Right lobe of liver (tissue), 6 donors: ENCODE measurements at regions not wholly inside any gene's neighbourhood (a gene's known extent, or its start where the extent isn't known, plus 50 kb on each side); places are given as distances from the start of the nearest gene placed in this dataset.

Source experiments
- ATAC-seq, 4 donors: fragments of 200-7000 bp; cut with Tn5 transposase; one replicate each; pipeline ENCODE4 v1.9.1; 2020; ENCODE audit warnings: mild to moderate bottlenecking in 4 of 4, moderate library complexity in 4 of 4
- DNase-seq, 3 donors: peaks; one replicate each; pipeline ENCODE4 v3.0.0-alpha.2; 2020
- H3K27ac ChIP-seq, 3 donors: fragments of 200-600 bp; one replicate each; pipeline ENCODE4 v1.8.0; 2022
- H3K27me3 ChIP-seq, 2 donors: fragments of 200-600 bp; one replicate each; pipeline ENCODE4 v1.8.0; 2022
- H3K36me3 ChIP-seq, 4 donors: fragments of 200-600 bp; sonication (generic) in 1 of 4; one replicate each; pipeline versions ENCODE4 v1.5.1 to v1.8.0; 2017 to 2022; ENCODE audit warnings: control low read depth in 1 of 4
- H3K4me1 ChIP-seq, 4 donors: fragments of 200-600 bp; sonication (generic) in 1 of 4; one replicate each; pipeline versions ENCODE4 v1.5.1 to v1.8.0; 2017 to 2022; ENCODE audit warnings: control low read depth in 1 of 4
- H3K4me3 ChIP-seq, 3 donors: fragments of 200-600 bp; one replicate each; pipeline ENCODE4 v1.8.0; 2022
- H3K9me3 ChIP-seq, 4 donors: fragments of 200-600 bp; sonication (generic) in 1 of 4; one replicate each; pipeline versions ENCODE4 v1.5.1 to v1.8.0; 2017 to 2022; ENCODE audit warnings: control low read depth in 1 of 4
- CTCF ChIP-seq, 4 donors: fragments of 200-600 bp in 3 of 4; fragments of 450-650 bp in 1 of 4; IDR thresholded peaks; one replicate each; pipeline versions ENCODE4 v1.5.1 to v1.8.0; 2016 to 2022; ENCODE audit warnings: antibody characterized with exemption in 4 of 4, mild to moderate bottlenecking in 2 of 4
- POLR2A ChIP-seq: fragments of 450-650 bp; IDR thresholded peaks from one replicate; pipeline ENCODE4 v1.6.1; 2017; ENCODE audit warnings: antibody characterized with exemption, mild to moderate bottlenecking
- WGBS: methylation state at CpG from one replicate; pipeline ENCODE4 v1.1.6; 2018; ENCODE audit warnings: low coverage, low lambda C conversion rate; ENCODE audit not compliant: insufficient coverage; ENCODE audit errors: missing lambda C conversion rate; 5-methylcytosine and 5-hydroxymethylcytosine counted together
- intact Hi-C, 2 donors: fragments of 100-400 bp; cut with DNase I; formaldehyde crosslinking; loops; one replicate each; pipeline versions ENCODE4 v1.11.2 to v1.14.1; 2022
- donor health status: DM: no; HTN: yes; CAD: no.
- donor health status: DM: no; HTN: no; CAD: no.
- donor health status: DM: no; HTN: no; CAD: no.
- donor health status: DM: no; HTN: yes; CAD: no.
- donor health status: DM: no; HTN: yes; CAD: no.

DNA sequence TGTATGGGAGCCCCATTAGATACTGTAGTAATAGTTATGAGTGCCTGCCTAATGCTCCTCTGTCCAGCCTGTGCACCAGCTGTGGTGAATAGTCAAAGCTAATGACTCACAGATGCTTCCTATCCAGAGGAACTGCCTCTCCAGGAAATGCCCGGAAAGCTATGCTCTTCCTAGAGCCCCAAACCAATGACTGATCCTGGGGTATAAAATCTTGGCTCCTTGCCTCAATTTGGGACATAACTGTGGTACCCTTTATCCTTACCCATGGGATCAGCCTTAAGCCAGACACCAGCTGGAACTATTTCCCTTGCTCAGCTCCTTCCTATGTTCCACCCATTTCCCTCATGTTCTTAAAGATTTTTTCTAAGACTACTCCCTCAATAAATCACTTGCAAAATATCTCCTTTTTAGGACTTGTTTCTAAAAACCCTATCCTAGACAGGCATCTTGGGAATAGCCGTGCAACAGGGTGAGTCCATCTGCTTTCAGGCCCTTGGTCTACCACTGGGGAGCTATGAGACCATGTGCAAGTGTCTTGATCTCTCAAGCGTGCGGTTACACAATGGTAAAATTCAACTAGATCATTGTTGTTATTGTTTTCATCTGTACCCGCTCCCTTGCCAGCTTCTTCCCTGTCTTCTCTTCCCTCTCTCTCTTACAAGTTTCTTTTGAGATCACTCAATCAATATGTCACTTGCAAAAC, 283.7 kb downstream of the BTBD3 start:
- H3K27ac ChIP-seq: no peak overlapping the region
- ATAC-seq (no peak), DNase-seq (no peak)
- no peaks in the 10 kb centered on the region for H3K4me1 ChIP-seq
- no peaks in the 10 kb centered on the region for H3K9me3 ChIP-seq
- WGBS: 78% methylated on average over 5 of the region's 5 CpGs
- H3K27me3 ChIP-seq: no peaks in the 10 kb centered on the region
- TF ChIP-seq CTCF (IDR thresholded peaks at IDR 0.05) (no peak), POLR2A (no peak)
- intact Hi-C loops: no loop called here
- no peak overlapping the region for H3K4me3 ChIP-seq
- H3K36me3 ChIP-seq: no peaks in the 10 kb centered on the region

DNA sequence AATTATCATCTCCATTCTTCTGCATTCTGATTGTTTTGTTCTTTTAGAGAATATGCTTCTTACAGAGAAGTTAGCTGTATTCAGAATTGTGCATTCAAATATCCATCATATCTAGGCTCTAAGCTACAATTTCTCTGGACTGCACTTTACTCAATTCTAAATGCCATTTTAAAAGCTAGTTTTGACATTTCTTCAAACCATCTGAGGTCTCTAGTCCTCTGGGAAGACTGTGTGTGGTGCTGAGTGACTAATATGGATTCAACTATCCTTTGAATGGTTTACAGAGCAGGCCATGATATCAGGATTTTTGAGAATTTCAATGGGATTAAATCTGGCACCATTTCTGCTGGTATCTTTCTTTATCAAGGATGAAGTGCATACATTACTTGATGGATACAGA, 285.7 kb downstream of the BTBD3 start:
- Histone ChIP-seq H3K4me1 (no peaks in the 10 kb centered on the region), H3K36me3 (no peaks in the 10 kb centered on the region), H3K27me3 (no peaks in the 10 kb centered on the region), H3K27ac (no peak overlapping the region), H3K9me3 (no peaks in the 10 kb centered on the region), H3K4me3 (no peak overlapping the region)
- intact Hi-C loops: no loop called here
- ATAC-seq: no peak
- no peak for TF ChIP-seq CTCF (IDR thresholded peaks at IDR 0.05)
- no peak for TF ChIP-seq POLR2A
- DNase-seq: no peak

DNA sequence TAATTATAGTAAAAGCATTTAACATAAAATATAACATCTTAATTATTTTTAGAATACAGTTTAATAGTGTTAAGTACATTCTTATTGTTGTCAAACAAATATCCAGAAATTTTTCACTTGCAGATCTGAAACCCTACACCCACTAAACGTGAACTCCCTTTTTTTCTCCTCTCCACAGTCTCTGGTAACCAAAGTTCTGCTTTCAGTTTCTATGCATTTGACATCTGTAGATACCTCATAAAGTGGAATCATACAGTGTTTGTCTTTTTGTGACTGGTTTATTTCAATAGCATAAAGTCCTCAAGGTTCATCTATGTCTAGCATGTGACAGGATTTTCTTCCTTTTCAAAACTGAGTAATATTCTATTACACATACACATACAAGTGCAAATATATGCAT, 286.3 kb downstream of the BTBD3 start:
- no peaks in the 10 kb centered on the region for H3K27me3 ChIP-seq
- WGBS: 55% methylated on average over 1 of the region's 1 CpG
- H3K27ac ChIP-seq: no peak overlapping the region
- intact Hi-C loops: no loop called here
- no peaks in the 10 kb centered on the region for H3K4me1 ChIP-seq
- no peak for TF ChIP-seq POLR2A
- TF ChIP-seq CTCF (IDR thresholded peaks at IDR 0.05): no peak
- H3K4me3 ChIP-seq: no peak overlapping the region
- ATAC-seq (no peak), DNase-seq (no peak)
- H3K36me3 ChIP-seq: no peaks in the 10 kb centered on the region
- H3K9me3 ChIP-seq: no peaks in the 10 kb centered on the region

GRCh38 chr20:12207875-12208274, 290.2 kb downstream of the BTBD3 start:
- no peaks in the 10 kb centered on the region for H3K4me1 ChIP-seq
- no peak overlapping the region for H3K4me3 ChIP-seq
- WGBS: 0% methylated on average over 1 of the region's 1 CpG
- peak in 1 of 3 donors; percentile 49 for DNase-seq
- intact Hi-C loops: no loop called here
- H3K9me3 ChIP-seq: no peaks in the 10 kb centered on the region
- no peaks in the 10 kb centered on the region for H3K27me3 ChIP-seq
- no peaks in the 10 kb centered on the region for H3K36me3 ChIP-seq
- peak; percentile 41 to 76 (median 60) for ATAC-seq
- TF ChIP-seq POLR2A (no peak), CTCF (IDR thresholded peaks at IDR 0.05) (peak; percentile 43 to 57 (median 50))
- H3K27ac ChIP-seq: no peak overlapping the region

DNA sequence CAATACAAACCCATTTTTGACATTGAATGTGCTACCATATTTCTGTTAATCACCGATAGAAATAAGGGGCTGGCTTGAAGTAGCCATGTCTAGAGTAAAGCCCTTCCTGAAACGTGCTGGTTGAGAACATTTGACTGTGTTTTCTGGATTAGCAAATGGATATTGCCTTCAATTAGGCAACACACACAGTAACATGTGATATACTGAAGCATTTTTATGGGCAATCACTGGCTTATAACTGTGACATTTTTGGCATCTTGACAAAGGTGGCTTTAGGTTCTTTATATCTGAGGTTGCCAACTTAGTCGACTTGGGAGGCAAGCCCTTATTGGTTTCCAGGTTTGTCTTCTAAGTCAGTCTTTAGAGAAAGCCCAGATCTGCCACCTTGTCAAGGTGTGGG, 292.9 kb downstream of the BTBD3 start:
- TF ChIP-seq POLR2A: no peak
- no peak for TF ChIP-seq CTCF (IDR thresholded peaks at IDR 0.05)

More for the DNA sequence above, 292.9 kb downstream of the BTBD3 start:
- no peaks in the 10 kb centered on the region for H3K36me3 ChIP-seq
- ATAC-seq (no peak), DNase-seq (no peak)
- 68% methylated on average over 3 of the region's 3 CpGs for WGBS
- H3K9me3 ChIP-seq: no peaks in the 10 kb centered on the region
- intact Hi-C loops: no loop called here
- no peaks in the 10 kb centered on the region for H3K4me1 ChIP-seq
- H3K4me3 ChIP-seq: no peak overlapping the region
- no peaks in the 10 kb centered on the region for H3K27me3 ChIP-seq
- no peak overlapping the region for H3K27ac ChIP-seq
